ENCODE measurements at regions not wholly inside any gene's neighbourhood (a gene's known extent, or its start where the extent isn't known, plus 50 kb on each side); places are given as distances from the start of the nearest gene placed in this dataset.

- no peak overlapping the region for H2BK15ac ChIP-seq (ENCODE audit: low read depth, low read length)
- H3K4me1 ChIP-seq (ENCODE audit: control insufficient read depth, insufficient read depth, low read length), result no peaks in the 10 kb centered on the region
- CTCF ChIA-PET, result no interaction called here
- no peak overlapping the region for H3K9ac ChIP-seq (ENCODE audit: low read depth, low read length)
- no peak overlapping the region for H3K18ac ChIP-seq (ENCODE audit: low read depth, low read length)
- intact Hi-C loops (cut with micrococcal nuclease), result no loop called here
- no peak overlapping the region for H3K4ac ChIP-seq (ENCODE audit: low read depth, low read length)
- no peak overlapping the region for H2BK5ac ChIP-seq (ENCODE audit: low read depth, low read length, poor library complexity, severe bottlenecking)
- H4K91ac ChIP-seq (ENCODE audit: insufficient read depth, low read depth, low read length), result no peak overlapping the region
- no peaks in the 10 kb centered on the region for H4K20me1 ChIP-seq (ENCODE audit: insufficient read depth, low read length)
- H2BK120ac ChIP-seq (ENCODE audit: low read depth, low read length), result no peak overlapping the region
- DNase-seq (no peak), ATAC-seq (ENCODE audit: low read depth) (no peak)
- H3K4me3 ChIP-seq (ENCODE audit: insufficient read depth, low read depth, low read length), result no peak overlapping the region
- H3K36me3 ChIP-seq (ENCODE audit: control insufficient read depth, insufficient read depth, low read length), result no peaks in the 10 kb centered on the region
- TF ChIP-seq RAD21 (IDR thresholded peaks at IDR 0.05; ENCODE audit: low read length) (no peak), POLR2A (IDR thresholded peaks at IDR 0.05; ENCODE audit: low read depth, low read length) (no peak), CTCF (conservative IDR thresholded peaks at IDR 0.05; ENCODE audit: low read depth, low read length) (no peak), RCOR1 (IDR thresholded peaks at IDR 0.05; ENCODE audit: insufficient replicate concordance, low read length) (no peak), MXI1 (IDR thresholded peaks at IDR 0.05; ENCODE audit: borderline replicate concordance, low read depth, low read length) (no peak), CHD1 (IDR thresholded peaks at IDR 0.05; ENCODE audit: low read depth, low read length) (no peak), FOS (IDR thresholded peaks at IDR 0.05; ENCODE audit: low read depth, low read length) (no peak), RFX5 (IDR thresholded peaks at IDR 0.05; ENCODE audit: low read depth, low read length) (no peak), MAZ (IDR thresholded peaks at IDR 0.05; ENCODE audit: borderline replicate concordance, low read depth, low read length) (no peak), SMC3 (IDR thresholded peaks at IDR 0.05; ENCODE audit: low read depth, low read length) (no peak), BHLHE40 (IDR thresholded peaks at IDR 0.05; ENCODE audit: low read depth, low read length) (no peak), CEBPB (IDR thresholded peaks at IDR 0.05; ENCODE audit: low read depth, low read length) (no peak), USF2 (IDR thresholded peaks at IDR 0.05; ENCODE audit: low read depth, low read length) (no peak), ELK1 (IDR thresholded peaks at IDR 0.05; ENCODE audit: borderline replicate concordance, low read depth, low read length) (no peak), MAFK (IDR thresholded peaks at IDR 0.05; ENCODE audit: low read depth, low read length) (no peak), NFE2L2 (IDR thresholded peaks at IDR 0.05; ENCODE audit: low read depth, low read length) (no peak)
- H2AK5ac ChIP-seq (ENCODE audit: low read depth, low read length), result no peak overlapping the region
- no peaks in the 10 kb centered on the region; the same call in 1 of the 2 replicates for H3K9me3 ChIP-seq (ENCODE audit: control insufficient read depth, insufficient read depth, low read length)
- H3K14ac ChIP-seq (replicated peaks; ENCODE audit: low read depth, low read length), result no peak overlapping the region
- H3K79me1 ChIP-seq (ENCODE audit: low read depth in 1 of 2, low read length in 2 of 2), result no peaks in the 10 kb centered on the region
- H3K27ac ChIP-seq (ENCODE audit: insufficient read depth, low read length), result no peak overlapping the region
- H3K23ac ChIP-seq (ENCODE audit: low read depth, low read length), result no peak overlapping the region
- dilution Hi-C loops (cut with HindIII; ENCODE audit: low sequenced_read_pairs, unreplicated experiment), result no loop called here
- no peak overlapping the region for H3K56ac ChIP-seq (ENCODE audit: extremely low read depth, insufficient read depth, low read length)
- no peak overlapping the region for H2AK9ac ChIP-seq (replicated peaks; ENCODE audit: low read depth, low read length, poor library complexity)
- no peaks in the 10 kb centered on the region for H3K27me3 ChIP-seq (ENCODE audit: control insufficient read depth, insufficient read depth, low read length)
- H2AFZ ChIP-seq (replicated peaks; ENCODE audit: low read length, poor library complexity), result no peak overlapping the region
- in situ Hi-C loops (cut with MboI; ENCODE audit: low sequenced_read_pairs), result no loop called here
- no peak overlapping the region for H4K8ac ChIP-seq (ENCODE audit: low read depth in 2 of 2, low read length in 2 of 2)
- H3K4me2 ChIP-seq (ENCODE audit: low read depth, low read length), result no peak overlapping the region
- POLR2A ChIA-PET (ENCODE audit: unreplicated experiment), result no interaction called here
- H3K9me1 ChIP-seq (ENCODE audit: insufficient read depth, low read length), result no peaks in the 10 kb centered on the region
- H4K5ac ChIP-seq (ENCODE audit: low read depth, low read length), result no peak overlapping the region
- no TSS peak for BruUV-seq (replicated peaks)
- H2BK20ac ChIP-seq (ENCODE audit: low read depth, low read length), result no peak overlapping the region
Measured at GRCh38 chr14:28077021-28077420, 689.6 kb upstream of the FOXG1 start.

All from IMR-90 (cell line).